NCI-H226 (cell line): ENCODE measurements at regions not wholly inside any gene's neighbourhood (a gene's known extent, or its start where the extent isn't known, plus 50 kb on each side); places are given as distances from the start of the nearest gene placed in this dataset.
A peak's percentile ranks its signal among the peaks of the same experiment; 100 is the strongest.

Experiments
- DNase-seq: peaks from one replicate; pipeline ENCODE4 v3.0.0-alpha.2; 2015

DNA sequence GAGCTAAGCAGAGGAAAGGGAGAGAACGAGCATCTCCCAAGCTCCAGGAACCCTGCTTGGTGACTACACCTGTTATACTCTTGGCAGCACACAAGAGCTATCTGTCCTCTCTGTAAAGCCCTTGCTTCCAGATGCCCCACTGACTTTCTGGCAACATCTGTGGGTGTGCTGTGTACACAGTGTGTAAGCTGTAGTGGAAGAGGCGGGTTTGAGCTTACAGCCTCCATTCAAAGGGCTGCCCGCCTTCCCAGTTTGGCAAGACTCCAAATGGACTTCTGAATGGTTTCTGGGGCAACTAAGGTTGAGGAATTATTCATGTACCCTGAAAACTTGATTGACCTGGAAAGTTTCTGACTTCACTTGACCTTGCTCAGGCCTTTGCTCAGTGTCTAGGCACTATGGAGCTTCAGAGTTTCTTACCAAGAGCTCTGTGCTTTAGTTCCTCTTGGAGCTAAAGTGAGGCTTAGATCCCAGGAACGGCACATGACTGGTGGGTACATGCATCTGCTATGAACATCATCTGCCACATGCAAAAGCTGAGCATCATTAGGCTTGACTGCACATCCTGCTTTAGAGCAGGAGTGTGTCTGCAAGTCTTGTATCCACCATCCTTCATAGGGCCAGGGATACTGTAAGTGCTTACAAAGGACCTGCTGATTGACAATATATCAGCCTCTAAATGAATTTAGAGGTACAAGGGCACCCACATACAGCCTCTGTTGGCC is 290.9 kb upstream of the SIX2 start:
- DNase-seq = no peak

GRCh38 chr2:45299361-45299760 is 290.1 kb upstream of the SIX2 start:
- DNase-seq = no peak

GRCh38 chr2:45293182-45293581 is 283.9 kb upstream of the SIX2 start:
- peak; percentile 49 for DNase-seq

DNA sequence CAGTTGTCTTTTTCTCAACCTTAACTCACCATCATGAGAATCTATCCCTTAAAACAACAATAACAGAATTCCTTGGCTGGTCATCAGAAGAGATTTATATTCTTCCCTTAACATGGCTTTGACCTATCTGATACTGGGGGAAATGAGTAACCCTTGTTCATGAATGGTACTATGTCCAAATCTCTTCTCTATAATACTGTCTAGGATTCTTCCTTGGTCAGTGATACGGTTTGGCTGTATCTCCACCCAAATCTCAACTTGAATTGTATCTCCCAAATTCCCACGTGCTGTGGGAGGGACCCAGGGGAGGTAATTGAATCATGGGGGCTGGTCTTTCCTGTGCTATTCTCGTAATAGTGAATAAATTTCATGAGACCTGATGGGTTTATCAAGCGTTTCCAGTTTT is 282.0 kb upstream of the SIX2 start:
- DNase-seq = peak; percentile 25

GRCh38 chr2:45289997-45290709 is 280.9 kb upstream of the SIX2 start:
- DNase-seq = no peak

DNA sequence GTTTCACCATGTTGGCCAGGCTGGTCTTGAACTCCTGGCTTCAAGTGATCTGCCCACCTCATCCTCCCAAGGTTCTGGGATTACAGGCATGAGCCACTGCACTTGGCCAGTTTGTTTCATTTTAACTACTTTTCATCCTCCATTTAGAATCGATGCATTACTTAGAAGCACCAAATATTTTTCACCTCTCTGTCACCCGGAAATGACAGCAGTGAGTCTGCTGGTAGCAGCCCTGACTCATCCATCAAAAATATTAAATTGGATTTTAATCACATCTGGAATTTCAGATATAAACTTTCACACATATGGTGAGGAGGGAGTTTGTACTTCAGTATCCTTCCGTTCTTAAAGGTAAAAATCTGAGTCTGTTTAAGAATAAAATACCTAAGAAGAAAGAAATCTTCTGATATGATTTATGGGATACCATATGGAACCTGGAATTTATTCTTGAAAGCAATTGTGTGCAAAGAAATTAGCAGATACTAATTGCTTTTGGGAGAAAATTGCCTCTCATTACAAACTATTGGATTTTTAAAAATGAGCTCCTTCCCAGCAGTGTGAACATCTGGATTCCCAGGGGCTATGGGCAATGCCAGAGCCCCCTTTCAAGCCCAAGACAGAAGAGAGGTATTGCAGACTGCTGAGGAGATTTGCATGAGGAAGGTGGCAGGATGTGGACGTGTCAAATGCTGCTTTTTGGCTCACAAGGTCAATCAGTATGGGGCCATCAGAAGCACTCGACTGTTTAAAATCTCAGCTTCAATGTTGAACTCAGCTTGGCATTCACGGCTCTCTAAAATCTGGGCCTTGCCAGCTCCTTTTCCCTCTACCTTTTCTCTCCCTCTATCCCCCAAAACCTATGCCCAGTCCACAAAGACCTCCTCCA is 279.5 kb upstream of the SIX2 start:
- peak; percentile 36 for DNase-seq

DNA sequence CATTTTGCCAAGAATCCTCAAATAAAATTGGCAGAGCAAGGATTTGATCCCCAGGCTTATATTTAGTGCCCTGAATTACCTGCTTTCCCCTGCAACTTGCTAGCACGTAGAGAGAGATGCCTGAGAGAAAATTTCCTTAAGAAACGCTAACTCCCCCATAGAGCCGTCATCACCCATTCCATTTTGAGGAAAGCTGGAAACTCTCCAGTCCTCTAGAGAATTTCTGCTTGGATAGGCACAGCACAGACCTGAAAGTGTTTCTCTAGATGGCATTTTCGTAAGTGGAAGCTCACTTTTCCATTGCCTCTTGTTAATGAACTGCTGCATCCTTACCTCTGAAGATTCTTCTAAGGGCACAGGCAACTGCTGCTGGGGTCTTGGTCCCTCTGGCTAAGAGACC is 277.8 kb upstream of the SIX2 start:
- DNase-seq = peak; percentile 76

- peak; percentile 47 for DNase-seq
These were observed 276.6 kb upstream of the SIX2 start for GRCh38 chr2:45285771-45286390.

- no peak for DNase-seq
These were observed 276.1 kb upstream of the SIX2 start for GRCh38 chr2:45285311-45285710.

DNA sequence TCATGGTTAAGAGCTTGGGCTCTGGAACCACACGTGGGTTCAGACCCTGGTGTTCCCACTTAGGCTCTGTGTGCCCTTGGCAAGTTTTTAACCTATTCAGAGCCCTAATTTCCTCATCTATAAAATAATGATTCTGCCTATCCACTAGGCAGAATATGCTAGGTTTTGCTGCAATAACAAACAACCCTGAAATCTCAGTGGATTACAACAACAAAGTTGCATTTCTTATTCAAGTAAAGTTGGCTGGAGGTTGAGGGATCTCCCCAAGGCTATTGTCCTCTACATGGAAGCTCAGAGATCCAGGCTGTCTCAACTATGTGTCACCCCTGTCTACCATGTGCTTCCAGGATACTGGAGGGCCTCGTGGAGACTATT is 275.4 kb upstream of the SIX2 start:
- no peak for DNase-seq

GRCh38 chr2:45283764-45284620 is 274.7 kb upstream of the SIX2 start:
- DNase-seq = peak; percentile 81

- no peak for DNase-seq
These were observed 273.4 kb upstream of the SIX2 start for GRCh38 chr2:45282646-45283045.

GRCh38 chr2:45281311-45281710 is 272.1 kb upstream of the SIX2 start:
- no peak for DNase-seq

DNA sequence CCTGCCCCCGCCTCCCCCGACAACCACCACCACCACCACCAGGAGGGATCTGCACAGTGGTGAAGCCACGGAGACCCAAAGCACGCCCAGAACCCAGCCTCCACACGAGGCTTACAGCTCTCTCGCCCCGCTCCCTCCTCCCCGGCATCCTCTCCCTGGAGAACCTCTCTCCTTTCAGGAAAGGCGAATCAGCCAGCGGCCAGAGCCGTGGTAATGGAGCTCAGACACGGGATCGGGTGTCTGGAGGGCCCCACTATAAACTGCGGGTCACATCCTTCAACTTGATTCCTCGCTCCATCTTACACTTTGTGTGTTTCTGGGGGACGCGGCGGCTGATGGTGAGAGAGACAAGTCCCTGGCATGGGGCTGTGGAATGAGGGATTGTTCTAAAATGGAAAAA is 271.5 kb upstream of the SIX2 start:
- no peak for DNase-seq

DNA sequence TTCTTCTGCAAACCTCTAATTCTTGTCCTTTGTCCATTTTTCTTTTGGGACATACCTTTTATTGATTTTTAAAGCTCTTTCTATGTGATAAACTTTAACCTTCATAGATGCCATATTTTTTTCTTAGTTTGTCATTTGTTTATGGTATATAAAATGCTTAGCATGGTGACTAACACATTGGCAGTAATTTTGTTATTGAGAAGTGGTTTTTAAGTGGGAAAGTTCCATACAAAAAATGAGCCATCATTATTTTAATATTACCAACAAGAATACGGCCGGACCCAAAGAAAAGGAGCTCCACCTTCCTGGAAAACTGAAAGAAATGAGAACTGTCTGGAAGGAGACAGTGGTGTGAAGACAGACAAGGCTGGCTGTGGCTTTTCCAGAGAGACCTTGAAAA is 270.1 kb upstream of the SIX2 start:
- DNase-seq = no peak

- peak; percentile 52 for DNase-seq
These were observed 269.3 kb upstream of the SIX2 start for GRCh38 chr2:45278365-45279078.

DNA sequence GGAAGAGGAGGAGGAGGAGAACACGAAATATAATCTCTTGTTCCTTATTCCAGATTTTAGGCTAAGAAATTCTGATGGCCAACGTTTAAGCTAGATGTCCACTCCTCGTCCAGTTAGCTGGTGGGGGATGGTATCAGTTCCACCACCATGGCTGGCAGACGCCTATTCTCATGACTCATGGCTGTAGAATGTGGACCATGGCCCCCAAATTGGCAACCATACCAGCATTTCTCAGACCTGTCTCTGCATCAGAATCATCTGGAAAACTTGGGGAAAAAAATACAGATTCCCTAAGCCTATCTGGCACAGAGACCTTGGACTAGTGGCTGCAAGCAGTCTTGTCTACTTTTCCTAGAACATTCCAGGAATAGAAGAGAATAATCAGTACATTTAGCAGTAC is 267.7 kb upstream of the SIX2 start:
- DNase-seq = peak; percentile 45

- no peak for DNase-seq
These were observed 266.6 kb upstream of the SIX2 start for GRCh38 chr2:45275806-45276205.

DNA sequence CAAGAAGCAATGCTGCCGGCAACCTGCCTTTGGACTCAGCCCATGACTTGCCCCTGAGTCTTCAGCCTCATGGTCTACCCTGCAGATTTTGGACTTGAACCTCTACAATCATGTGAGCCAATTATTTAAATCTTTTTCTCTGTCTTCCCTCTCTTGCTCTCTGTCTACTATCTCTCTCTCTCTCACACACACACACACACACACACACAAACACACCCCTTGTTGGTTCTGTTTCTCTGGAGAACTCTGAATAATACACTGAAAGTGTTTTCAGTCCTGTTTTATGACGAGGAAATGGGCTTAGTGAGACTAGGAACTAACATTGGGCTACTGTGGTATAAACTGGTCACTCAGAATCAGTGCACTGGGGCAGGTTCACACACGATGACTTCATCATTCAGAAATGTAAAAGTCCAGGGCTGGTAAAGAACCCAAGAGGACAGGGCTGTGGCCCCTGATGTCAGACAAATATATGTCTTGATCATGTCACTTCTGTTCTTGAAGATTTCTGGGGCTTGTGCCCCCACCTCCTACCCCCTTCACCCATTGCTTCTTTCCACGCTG is 266.1 kb upstream of the SIX2 start:
- DNase-seq = peak; percentile 58

DNA sequence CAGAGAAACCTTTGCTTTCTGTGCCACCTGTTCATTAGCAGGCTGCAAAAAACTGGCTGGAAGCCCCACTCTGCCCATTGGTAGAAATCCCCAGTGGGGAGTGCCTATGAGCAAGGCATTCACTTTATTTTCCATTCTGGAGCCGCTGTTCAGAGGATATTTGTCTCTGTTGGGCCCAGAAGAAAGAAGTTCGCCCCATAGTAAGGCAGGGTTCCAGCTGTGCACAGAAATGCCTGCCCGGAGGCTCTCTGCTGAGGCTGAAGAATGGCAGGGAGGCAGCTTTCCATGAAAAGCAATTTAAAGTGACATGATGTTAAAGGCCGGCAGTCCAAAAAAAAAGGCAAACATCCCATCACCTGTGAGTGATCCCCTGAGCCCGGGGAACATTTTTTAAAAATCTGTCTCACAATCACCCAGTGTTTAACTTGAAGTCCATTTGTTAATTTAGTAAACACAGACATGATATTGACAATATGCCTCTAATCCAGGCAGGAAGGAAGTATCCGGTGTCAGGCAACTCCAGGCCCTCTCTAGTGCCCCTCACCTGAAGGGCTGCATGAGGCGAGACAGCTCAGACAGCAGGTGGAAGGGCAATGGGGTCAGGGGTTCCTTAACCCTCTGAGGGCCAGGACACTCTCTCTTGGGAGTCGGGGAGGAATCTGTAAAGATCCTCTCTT is 265.1 kb upstream of the SIX2 start:
- DNase-seq = no peak
